A673 (cell line): ENCODE measurements at regions not wholly inside any gene's neighbourhood (a gene's known extent, or its start where the extent isn't known, plus 50 kb on each side); places are given as distances from the start of the nearest gene placed in this dataset.

Experiments used
- BruUV-seq: library from RNA; stranded (reverse); fragments of 400-500 nt; replicated peaks from 2 replicates; lab custom pipeline; 2021; lab: Mats Ljungman, UMichigan
- CTCF ChIA-PET: fragments of 300-600 bp; sonication (Branson Sonifier 250); formaldehyde crosslinking; loops from one replicate; lab custom pipeline; 2022; ENCODE audit warnings: antibody characterized with exemption; lab: Charles Lee
- POLR2A ChIA-PET: fragments of 300-600 bp; sonication (Branson Sonifier 250); formaldehyde crosslinking; loops from one replicate; lab custom pipeline; 2022; ENCODE audit warnings: antibody characterized with exemption; ENCODE audit not compliant: low non-redundant PET; lab: Charles Lee
- DNase-seq: peaks from one replicate; pipeline ENCODE4 v3.0.0-alpha.2; 2015; ENCODE audit warnings: low spot score
- H3K27ac ChIP-seq: fragments of 200-600 bp; sonication (generic); 2 replicates; pipeline ENCODE4 v1.5.1; 2016; ENCODE audit warnings: mixed run types, low read depth, mild to moderate bottlenecking, mixed read lengths, antibody characterized with exemption, low read length; ENCODE audit not compliant: poor library complexity, severe bottlenecking
- H3K27me3 ChIP-seq: fragments of 200-600 bp; sonication (generic); replicated peaks from 2 replicates; pipeline ENCODE4 v1.6.1; 2017; ENCODE audit warnings: mixed run types, low read depth, mild to moderate bottlenecking, mixed read lengths, antibody characterized with exemption, low read length; ENCODE audit not compliant: insufficient read depth, poor library complexity
- H3K36me3 ChIP-seq: fragments of 200-600 bp; sonication (generic); 2 replicates; pipeline ENCODE4 v1.6.1; 2016; ENCODE audit warnings: mixed run types, mild to moderate bottlenecking, mixed read lengths, antibody characterized with exemption, low read length; ENCODE audit not compliant: insufficient read depth, poor library complexity, severe bottlenecking
- H3K4me1 ChIP-seq: fragments of 200-600 bp; sonication (generic); 2 replicates; pipeline ENCODE4 v1.6.1; 2017; ENCODE audit warnings: mixed run types, mild to moderate bottlenecking, mixed read lengths, antibody characterized with exemption, low read length; ENCODE audit not compliant: insufficient read depth, poor library complexity, severe bottlenecking
- H3K4me3 ChIP-seq: fragments of 200-600 bp; sonication (generic); 2 replicates; pipeline ENCODE4 v1.5.1; 2016; ENCODE audit warnings: low read depth, mixed run types, mild to moderate bottlenecking, mixed read lengths, low read length; ENCODE audit not compliant: poor library complexity, severe bottlenecking
- H3K9me3 ChIP-seq: fragments of 200-600 bp; sonication (generic); 2 replicates; pipeline ENCODE4 v1.6.1; 2016; ENCODE audit warnings: mixed run types, low read depth, mild to moderate bottlenecking, mixed read lengths, antibody characterized with exemption, low read length; ENCODE audit not compliant: poor library complexity, severe bottlenecking
- EZH2 ChIP-seq: fragments of 200-600 bp; sonication (generic); IDR thresholded peaks from 2 replicates; pipeline ENCODE4 v1.6.1; 2017; ENCODE audit warnings: borderline replicate concordance, low read depth, mild to moderate bottlenecking, mixed read lengths, antibody characterized with exemption, low read length; ENCODE audit not compliant: poor library complexity, severe bottlenecking
- intact Hi-C: fragments of 100-400 bp; cut with micrococcal nuclease; formaldehyde crosslinking; loops from one replicate; pipeline ENCODE4 v1.10.0; 2022; ENCODE audit not compliant: unreplicated experiment
- TF ChIP-seq, protein P1 (sequence below): fragments of 300-800, 200-600 bp; sonication (generic); conservative IDR thresholded peaks from 2 replicates; pipeline ENCODE4 v1.5.1; 2017; ENCODE audit warnings: low read depth, mild to moderate bottlenecking, antibody characterized with exemption, low read length, moderate library complexity, mixed read lengths

DNA sequence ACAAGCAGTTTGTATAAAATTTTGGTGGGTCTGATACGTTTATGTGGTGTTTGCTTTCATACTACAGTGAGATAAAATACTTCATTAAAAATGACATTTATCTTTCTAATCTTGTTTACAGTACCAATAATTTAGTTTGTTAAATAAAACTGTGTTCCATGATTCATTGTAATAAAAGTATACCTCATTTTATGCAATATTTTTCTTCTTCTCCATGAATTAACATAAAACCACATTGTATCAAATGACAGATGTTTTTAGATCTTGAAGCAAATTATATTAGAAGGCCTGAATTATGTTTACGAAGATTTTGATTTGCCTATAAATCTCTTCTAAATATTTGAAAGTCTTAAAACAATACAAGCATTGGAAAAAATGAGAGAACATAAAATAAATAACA is 1443.0 kb upstream of the CDH6 start:
- Histone ChIP-seq H3K9me3 (no peaks in the 10 kb centered on the region), H3K27ac (no peak overlapping the region), H3K4me1 (no peaks in the 10 kb centered on the region), H3K4me3 (no peak overlapping the region), H3K27me3 (no peaks in the 10 kb centered on the region), H3K36me3 (no peaks in the 10 kb centered on the region)
- intact Hi-C loops = no loop called here
- ChIA-PET POLR2A (no interaction called here), CTCF (no interaction called here)
- no peak for DNase-seq
- no TSS peak for BruUV-seq
- no peak for TF ChIP-seq EZH2
- TF ChIP-seq, protein P1, sequence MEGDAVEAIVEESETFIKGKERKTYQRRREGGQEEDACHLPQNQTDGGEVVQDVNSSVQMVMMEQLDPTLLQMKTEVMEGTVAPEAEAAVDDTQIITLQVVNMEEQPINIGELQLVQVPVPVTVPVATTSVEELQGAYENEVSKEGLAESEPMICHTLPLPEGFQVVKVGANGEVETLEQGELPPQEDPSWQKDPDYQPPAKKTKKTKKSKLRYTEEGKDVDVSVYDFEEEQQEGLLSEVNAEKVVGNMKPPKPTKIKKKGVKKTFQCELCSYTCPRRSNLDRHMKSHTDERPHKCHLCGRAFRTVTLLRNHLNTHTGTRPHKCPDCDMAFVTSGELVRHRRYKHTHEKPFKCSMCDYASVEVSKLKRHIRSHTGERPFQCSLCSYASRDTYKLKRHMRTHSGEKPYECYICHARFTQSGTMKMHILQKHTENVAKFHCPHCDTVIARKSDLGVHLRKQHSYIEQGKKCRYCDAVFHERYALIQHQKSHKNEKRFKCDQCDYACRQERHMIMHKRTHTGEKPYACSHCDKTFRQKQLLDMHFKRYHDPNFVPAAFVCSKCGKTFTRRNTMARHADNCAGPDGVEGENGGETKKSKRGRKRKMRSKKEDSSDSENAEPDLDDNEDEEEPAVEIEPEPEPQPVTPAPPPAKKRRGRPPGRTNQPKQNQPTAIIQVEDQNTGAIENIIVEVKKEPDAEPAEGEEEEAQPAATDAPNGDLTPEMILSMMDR = no peak

DNA sequence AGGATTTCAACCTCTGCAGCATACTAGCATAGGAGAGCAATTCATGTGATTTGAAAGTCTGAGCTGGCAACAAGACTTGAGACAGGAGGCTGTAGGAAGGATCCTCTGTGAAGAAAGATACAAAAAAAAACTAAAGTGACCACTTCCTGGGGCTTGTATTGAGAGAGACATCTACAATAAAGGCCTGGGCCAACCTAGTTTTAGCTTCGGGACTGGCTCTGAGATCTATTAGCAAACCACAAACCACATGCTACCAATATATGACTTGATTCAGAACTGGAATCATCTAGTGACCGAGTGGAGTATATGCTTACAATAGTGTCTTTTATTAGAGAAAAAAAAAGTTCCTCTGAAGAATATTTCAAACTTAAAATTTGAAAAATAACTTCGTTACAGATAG is 1448.9 kb upstream of the CDH6 start:
- no peak overlapping the region for H3K27ac ChIP-seq
- no peak for TF ChIP-seq EZH2
- TF ChIP-seq, protein P1 = no peak
- no peaks in the 10 kb centered on the region for H3K27me3 ChIP-seq
- H3K4me1 ChIP-seq = no peaks in the 10 kb centered on the region
- POLR2A ChIA-PET = no interaction called here
- no TSS peak for BruUV-seq
- no peak overlapping the region for H3K4me3 ChIP-seq
- DNase-seq = no peak
- H3K9me3 ChIP-seq = no peaks in the 10 kb centered on the region
- CTCF ChIA-PET = no interaction called here
- intact Hi-C loops = no loop called here
- H3K36me3 ChIP-seq = no peaks in the 10 kb centered on the region

DNA sequence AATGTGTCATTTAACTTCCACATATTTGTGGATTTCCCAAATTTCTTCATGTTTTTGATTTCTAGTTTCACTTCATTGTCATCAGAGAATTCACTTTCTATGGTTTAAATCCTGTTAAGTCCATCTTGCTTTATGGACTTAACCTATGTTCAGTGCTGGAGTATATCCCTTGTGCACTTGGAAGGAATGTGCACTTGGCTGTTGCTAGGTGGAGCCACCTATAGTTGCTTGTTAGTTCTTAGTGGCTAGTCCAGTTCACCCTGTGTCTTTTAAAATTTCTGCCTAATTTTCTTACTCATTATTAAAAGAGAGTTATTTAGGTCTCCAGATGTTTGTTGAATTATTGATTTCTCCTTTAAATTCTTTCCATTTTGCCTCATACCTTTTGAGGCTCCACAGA is 1472.5 kb upstream of the CDH6 start:
- ChIA-PET POLR2A (no interaction called here), CTCF (no interaction called here)
- TF ChIP-seq, protein P1 = no peak
- TF ChIP-seq EZH2 = no peak
- intact Hi-C loops = no loop called here
- Histone ChIP-seq H3K4me3 (no peak overlapping the region), H3K9me3 (no peaks in the 10 kb centered on the region), H3K36me3 (no peaks in the 10 kb centered on the region), H3K4me1 (no peaks in the 10 kb centered on the region), H3K27me3 (no peaks in the 10 kb centered on the region), H3K27ac (no peak overlapping the region)
- DNase-seq = no peak
- no TSS peak for BruUV-seq
